SU-DHL-6 (cell line): ENCODE measurements at regions not wholly inside any gene's neighbourhood (a gene's known extent, or its start where the extent isn't known, plus 50 kb on each side); places are given as distances from the start of the nearest gene placed in this dataset.

Experiments
- H2AFZ ChIP-seq: fragments of 200-600 bp; sonication (generic); 2 replicates; pipeline ENCODE4 v1.6.1; 2014; ENCODE audit warnings: low read depth, mild to moderate bottlenecking, moderate library complexity, mixed read lengths, antibody characterized with exemption, low read length; ENCODE audit not compliant: severe bottlenecking
- H3F3A ChIP-seq: fragments of 200-600 bp; shearing (Covaris generic); 2 replicates; pipeline ENCODE4 v1.6.0; 2016; ENCODE audit warnings: antibody characterized with exemption, mild to moderate bottlenecking; ENCODE audit not compliant: insufficient read depth
- H3K27ac ChIP-seq: fragments of 200-600 bp; sonication (generic); 2 replicates; pipeline ENCODE4 v1.5.1; 2016; ENCODE audit warnings: low read depth, mild to moderate bottlenecking, low read length, moderate library complexity, mixed read lengths
- H3K27me3 ChIP-seq: fragments of 200-600 bp; sonication (generic), shearing (Covaris generic); 2 replicates; pipeline ENCODE4 v1.6.0; 2014; ENCODE audit warnings: mild to moderate bottlenecking, low read length
- H3K36me3 ChIP-seq: fragments of 200-600 bp; sonication (generic); 2 replicates; pipeline ENCODE4 v1.6.1; 2014; ENCODE audit warnings: mild to moderate bottlenecking, low read length, mixed read lengths
- H3K4me2 ChIP-seq: fragments of 300-600, 200-600 bp; shearing (Covaris generic), sonication (generic); 2 replicates; pipeline ENCODE4 v1.6.0; 2014; ENCODE audit warnings: low read length, low read depth, mild to moderate bottlenecking; ENCODE audit not compliant: poor library complexity, severe bottlenecking
- H3K4me3 ChIP-seq: fragments of 200-600 bp; sonication (generic); 2 replicates; pipeline ENCODE4 v1.5.1; 2014; ENCODE audit warnings: antibody characterized with exemption, low read length, mild to moderate bottlenecking, mixed read lengths; ENCODE audit not compliant: insufficient read depth, poor library complexity, severe bottlenecking
- H3K79me2 ChIP-seq: fragments of 200-600 bp; sonication (generic); 2 replicates; pipeline ENCODE4 v1.6.1; 2014; ENCODE audit warnings: mild to moderate bottlenecking, low read length, moderate library complexity; ENCODE audit not compliant: insufficient read depth
- H3K9ac ChIP-seq: fragments of 200-600 bp; sonication (generic); 2 replicates; pipeline ENCODE4 v1.7.0; 2014; ENCODE audit warnings: mild to moderate bottlenecking, low read length
- H3K9me2 ChIP-seq: fragments of 200-600 bp; sonication (generic); replicated peaks from 2 replicates; pipeline ENCODE4 v1.6.1; 2014; ENCODE audit warnings: low read length; ENCODE audit not compliant: insufficient read depth
- H3K9me3 ChIP-seq: fragments of 200-600 bp; sonication (generic); 2 replicates; pipeline ENCODE4 v1.6.1; 2014; ENCODE audit warnings: low read length, mixed read lengths; ENCODE audit not compliant: insufficient read depth
- H4K20me1 ChIP-seq: fragments of 200-600 bp; sonication (generic); 2 replicates; pipeline ENCODE4 v1.6.1; 2014; ENCODE audit warnings: low read depth, mild to moderate bottlenecking, antibody characterized with exemption, low read length, moderate library complexity, mixed read lengths
- CTCF ChIP-seq: fragments of 200-600 bp; sonication (generic); IDR thresholded peaks from one replicate; pipeline ENCODE4 v1.5.1; 2017; ENCODE audit warnings: antibody characterized with exemption, mild to moderate bottlenecking, low read length, moderate library complexity; ENCODE audit not compliant: insufficient read depth, poor library complexity, severe bottlenecking
- EZH2phosphoT487 ChIP-seq: fragments of 200-600 bp; sonication (generic), shearing (Covaris generic); conservative IDR thresholded peaks from 2 replicates; pipeline ENCODE4 v1.6.1; 2018; ENCODE audit warnings: mild to moderate bottlenecking, antibody characterized with exemption, low read length, moderate library complexity, mixed read lengths

GRCh38 chr15:62840526-62841268, 201.8 kb upstream of the TPM1 start:
- Histone ChIP-seq H3K9me3 (no peaks in the 10 kb centered on the region), H3K79me2 (no peaks in the 10 kb centered on the region), H3K36me3 (no peaks in the 10 kb centered on the region), H3K27ac (no peak overlapping the region), H3K4me2 (no peak overlapping the region), H3K4me3 (no peak overlapping the region), H3K27me3 (no peaks in the 10 kb centered on the region), H3F3A (no peaks in the 10 kb centered on the region), H2AFZ (no peak overlapping the region), H3K9me2 (no peaks in the 10 kb centered on the region), H3K9ac (no peak overlapping the region), H4K20me1 (no peaks in the 10 kb centered on the region)
- TF ChIP-seq CTCF = no peak
- TF ChIP-seq EZH2phosphoT487 = no peak

- no peak overlapping the region for H3K9ac ChIP-seq
- no peaks in the 10 kb centered on the region for H3K9me3 ChIP-seq
- TF ChIP-seq EZH2phosphoT487 (no peak), CTCF (no peak)
- H3K79me2 ChIP-seq = no peaks in the 10 kb centered on the region
- H3K27me3 ChIP-seq = no peaks in the 10 kb centered on the region
- no peak overlapping the region for H3K27ac ChIP-seq
- no peak overlapping the region for H3K4me3 ChIP-seq
- H3K36me3 ChIP-seq = no peaks in the 10 kb centered on the region
- H3F3A ChIP-seq = no peaks in the 10 kb centered on the region
- no peak overlapping the region for H2AFZ ChIP-seq
- no peaks in the 10 kb centered on the region for H4K20me1 ChIP-seq
- no peaks in the 10 kb centered on the region for H3K9me2 ChIP-seq
- H3K4me2 ChIP-seq = no peak overlapping the region
These were observed 201.3 kb upstream of the TPM1 start for GRCh38 chr15:62841269-62841628.

- H4K20me1 ChIP-seq = no peaks in the 10 kb centered on the region
- H3K4me2 ChIP-seq = no peak overlapping the region
- H3F3A ChIP-seq = no peaks in the 10 kb centered on the region
- H3K27ac ChIP-seq = no peak overlapping the region
- H3K9me3 ChIP-seq = no peaks in the 10 kb centered on the region
- H3K79me2 ChIP-seq = no peaks in the 10 kb centered on the region
- no peaks in the 10 kb centered on the region for H3K9me2 ChIP-seq
- no peaks in the 10 kb centered on the region for H3K36me3 ChIP-seq
- no peaks in the 10 kb centered on the region for H3K27me3 ChIP-seq
- TF ChIP-seq CTCF = no peak
- no peak for TF ChIP-seq EZH2phosphoT487
- H2AFZ ChIP-seq = no peak overlapping the region
- no peak overlapping the region for H3K4me3 ChIP-seq
- H3K9ac ChIP-seq = no peak overlapping the region
These were observed 200.5 kb upstream of the TPM1 start for GRCh38 chr15:62841891-62842559.
